ENCODE measurements at regions not wholly inside any gene's neighbourhood (a gene's known extent, or its start where the extent isn't known, plus 50 kb on each side); places are given as distances from the start of the nearest gene placed in this dataset.

GRCh38 chr13:24093047-24093446 lies 67.5 kb upstream of the SPATA13 start:
- H3K4me3 ChIP-seq (ENCODE audit: low read depth, low read length), result no peak overlapping the region
- no peak for DNase-seq (ENCODE audit: low read depth)
- no peak for TF ChIP-seq CTCF (IDR thresholded peaks at IDR 0.05; ENCODE audit: low read depth, low read length, missing control alignments)

GRCh38 chr13:24096659-24097058 lies 63.9 kb upstream of the SPATA13 start:
- no peak for TF ChIP-seq CTCF (IDR thresholded peaks at IDR 0.05; ENCODE audit: low read depth, low read length, missing control alignments)
- DNase-seq (ENCODE audit: low read depth), result no peak
- H3K4me3 ChIP-seq (ENCODE audit: low read depth, low read length), result no peak overlapping the region

- H3K4me3 ChIP-seq (ENCODE audit: low read depth, low read length), result no peak overlapping the region
- TF ChIP-seq CTCF (IDR thresholded peaks at IDR 0.05; ENCODE audit: low read depth, low read length, missing control alignments), result no peak
- DNase-seq (ENCODE audit: low read depth), result no peak
Observed at GRCh38 chr13:24097064-24097463, 63.5 kb upstream of the SPATA13 start.

GRCh38 chr13:24097667-24098066 lies 62.9 kb upstream of the SPATA13 start:
- DNase-seq (ENCODE audit: low read depth), result no peak
- H3K4me3 ChIP-seq (ENCODE audit: low read depth, low read length), result no peak overlapping the region
- no peak for TF ChIP-seq CTCF (IDR thresholded peaks at IDR 0.05; ENCODE audit: low read depth, low read length, missing control alignments)

- DNase-seq (ENCODE audit: low read depth), result no peak
- H3K4me3 ChIP-seq (ENCODE audit: low read depth, low read length), result no peak overlapping the region
- TF ChIP-seq CTCF (IDR thresholded peaks at IDR 0.05; ENCODE audit: low read depth, low read length, missing control alignments), result no peak
Observed at GRCh38 chr13:24099490-24099889, 61.0 kb upstream of the SPATA13 start.

GRCh38 chr13:24100188-24100587 lies 60.3 kb upstream of the SPATA13 start:
- TF ChIP-seq CTCF (IDR thresholded peaks at IDR 0.05; ENCODE audit: low read depth, low read length, missing control alignments), result no peak
- DNase-seq (ENCODE audit: low read depth), result no peak

GRCh38 chr13:24103782-24104372 lies 56.6 kb upstream of the SPATA13 start:
- no peak overlapping the region for H3K4me3 ChIP-seq (ENCODE audit: low read depth, low read length)
- no peak for TF ChIP-seq CTCF (IDR thresholded peaks at IDR 0.05; ENCODE audit: low read depth, low read length, missing control alignments)
- DNase-seq (ENCODE audit: low read depth), result no peak

More at GRCh38 chr13:24100188-24100587, 60.3 kb upstream of the SPATA13 start:
- H3K4me3 ChIP-seq (ENCODE audit: low read depth, low read length), result no peak overlapping the region

Measured in GM12864 (cell line).